ENCODE measurements at regions not wholly inside any gene's neighbourhood (a gene's known extent, or its start where the extent isn't known, plus 50 kb on each side); places are given as distances from the start of the nearest gene placed in this dataset.
A peak's percentile ranks its signal among the peaks of the same experiment; 100 is the strongest.

DNA sequence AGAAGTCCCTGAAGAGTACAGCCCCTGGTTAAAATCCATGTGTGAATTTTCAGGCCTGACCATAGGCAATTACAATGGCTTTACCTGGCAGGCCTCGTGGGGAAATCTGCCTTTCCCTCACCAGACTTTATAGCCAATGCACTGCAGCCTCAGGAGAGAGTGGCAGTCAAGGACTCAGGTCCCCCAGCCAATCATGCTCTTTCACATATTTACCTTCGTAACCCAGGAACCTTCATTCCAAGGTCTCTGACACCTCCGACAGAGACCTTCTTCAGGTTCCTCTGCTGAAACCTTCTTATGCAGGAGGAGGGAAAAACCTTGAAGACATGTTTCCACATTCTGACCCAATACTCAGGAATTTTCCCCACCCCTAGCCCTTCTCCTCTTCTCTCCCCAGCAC, 118.9 kb downstream of the FASLG start:
- no peak for DNase-seq (ENCODE audit: insufficient read length, low spot score)
- FAIRE-seq = no peak
- TF ChIP-seq, protein P1, sequence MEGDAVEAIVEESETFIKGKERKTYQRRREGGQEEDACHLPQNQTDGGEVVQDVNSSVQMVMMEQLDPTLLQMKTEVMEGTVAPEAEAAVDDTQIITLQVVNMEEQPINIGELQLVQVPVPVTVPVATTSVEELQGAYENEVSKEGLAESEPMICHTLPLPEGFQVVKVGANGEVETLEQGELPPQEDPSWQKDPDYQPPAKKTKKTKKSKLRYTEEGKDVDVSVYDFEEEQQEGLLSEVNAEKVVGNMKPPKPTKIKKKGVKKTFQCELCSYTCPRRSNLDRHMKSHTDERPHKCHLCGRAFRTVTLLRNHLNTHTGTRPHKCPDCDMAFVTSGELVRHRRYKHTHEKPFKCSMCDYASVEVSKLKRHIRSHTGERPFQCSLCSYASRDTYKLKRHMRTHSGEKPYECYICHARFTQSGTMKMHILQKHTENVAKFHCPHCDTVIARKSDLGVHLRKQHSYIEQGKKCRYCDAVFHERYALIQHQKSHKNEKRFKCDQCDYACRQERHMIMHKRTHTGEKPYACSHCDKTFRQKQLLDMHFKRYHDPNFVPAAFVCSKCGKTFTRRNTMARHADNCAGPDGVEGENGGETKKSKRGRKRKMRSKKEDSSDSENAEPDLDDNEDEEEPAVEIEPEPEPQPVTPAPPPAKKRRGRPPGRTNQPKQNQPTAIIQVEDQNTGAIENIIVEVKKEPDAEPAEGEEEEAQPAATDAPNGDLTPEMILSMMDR (IDR thresholded peaks at IDR 0.05; ENCODE audit: insufficient read depth, missing control alignments) = no peak

DNA sequence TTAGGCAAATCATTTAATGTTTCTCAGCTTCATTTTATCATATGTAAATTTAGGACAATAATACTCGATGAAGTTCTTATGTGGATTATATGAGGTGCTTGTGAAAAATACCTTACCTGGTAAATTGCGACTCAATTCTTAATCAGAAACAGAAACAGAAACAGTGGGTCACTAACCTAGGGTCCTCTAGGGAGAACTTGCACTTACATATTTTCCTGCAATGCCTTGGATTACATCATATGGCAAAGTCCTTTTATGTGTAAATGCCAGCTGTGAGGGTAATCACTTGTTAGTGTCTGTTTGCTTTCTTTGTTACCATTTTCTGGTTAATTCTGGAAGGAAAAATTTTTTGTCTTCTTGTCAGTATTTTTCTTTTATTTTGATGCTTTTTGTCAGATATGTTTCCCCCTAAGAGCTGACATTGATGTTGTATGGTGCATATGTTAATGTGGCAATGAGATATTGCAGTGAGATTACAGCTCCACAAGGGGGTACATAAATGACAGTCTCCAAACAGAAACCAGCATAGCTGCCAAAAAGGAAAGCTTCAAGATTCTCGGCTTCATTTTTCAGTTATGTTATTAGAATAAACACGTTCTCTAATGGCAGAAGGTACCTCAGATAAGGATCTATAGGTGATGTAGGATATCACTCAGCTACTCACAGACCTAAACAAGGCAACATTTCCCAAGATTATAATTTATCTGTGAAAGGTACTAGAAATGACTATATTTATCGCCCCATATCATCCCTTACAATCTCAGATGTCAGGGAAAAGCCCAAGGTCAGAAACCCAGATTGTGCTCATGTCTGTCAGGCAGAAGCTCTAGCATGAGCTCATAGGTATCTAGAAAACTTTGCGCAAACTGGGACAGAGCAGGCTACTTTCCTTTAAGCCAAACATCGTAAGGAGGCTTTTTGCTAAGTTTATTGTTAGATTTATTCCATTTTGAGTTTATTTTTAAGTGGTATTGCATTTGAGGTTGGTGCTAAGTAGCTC, 119.9 kb downstream of the FASLG start:
- no peak for DNase-seq (ENCODE audit: insufficient read length, low spot score)
- TF ChIP-seq, protein P1 (IDR thresholded peaks at IDR 0.05; ENCODE audit: insufficient read depth, missing control alignments) = peak; percentile 3

GRCh38 chr1:172779491-172779890, 120.6 kb downstream of the FASLG start:
- TF ChIP-seq, protein P1 (IDR thresholded peaks at IDR 0.05; ENCODE audit: insufficient read depth, missing control alignments) = no peak
- DNase-seq (ENCODE audit: insufficient read length, low spot score) (no peak), FAIRE-seq (no peak)

More for the DNA sequence above, 119.9 kb downstream of the FASLG start:
- FAIRE-seq = no peak

- no peak for FAIRE-seq
- DNase-seq (ENCODE audit: insufficient read length, low spot score) = no peak
- TF ChIP-seq, protein P1 (IDR thresholded peaks at IDR 0.05; ENCODE audit: insufficient read depth, missing control alignments) = no peak
These were observed 122.7 kb downstream of the FASLG start for GRCh38 chr1:172781513-172782140.

DNA sequence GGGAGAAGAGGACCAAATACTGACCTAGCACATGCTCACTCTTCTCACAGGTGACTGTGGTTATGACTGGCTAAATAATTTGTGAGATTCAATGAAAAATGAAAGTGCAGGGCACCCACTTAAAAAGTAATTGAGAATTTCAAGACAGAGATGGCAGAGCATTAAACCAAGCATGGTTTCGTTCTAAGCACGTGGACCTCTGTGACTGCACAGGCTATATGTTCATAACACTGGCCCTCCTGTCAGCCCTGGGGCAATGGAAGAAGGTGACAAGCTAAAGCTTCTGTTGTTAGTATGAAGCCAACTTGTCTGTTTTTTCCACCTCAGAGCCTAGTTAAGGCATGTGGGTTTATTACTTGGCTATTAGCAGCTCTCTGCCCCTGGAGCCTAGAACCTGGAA, 130.9 kb downstream of the FASLG start:
- DNase-seq (ENCODE audit: insufficient read length, low spot score) = no peak
- no peak for FAIRE-seq
- TF ChIP-seq, protein P1 (IDR thresholded peaks at IDR 0.05; ENCODE audit: insufficient read depth, missing control alignments) = no peak

DNA sequence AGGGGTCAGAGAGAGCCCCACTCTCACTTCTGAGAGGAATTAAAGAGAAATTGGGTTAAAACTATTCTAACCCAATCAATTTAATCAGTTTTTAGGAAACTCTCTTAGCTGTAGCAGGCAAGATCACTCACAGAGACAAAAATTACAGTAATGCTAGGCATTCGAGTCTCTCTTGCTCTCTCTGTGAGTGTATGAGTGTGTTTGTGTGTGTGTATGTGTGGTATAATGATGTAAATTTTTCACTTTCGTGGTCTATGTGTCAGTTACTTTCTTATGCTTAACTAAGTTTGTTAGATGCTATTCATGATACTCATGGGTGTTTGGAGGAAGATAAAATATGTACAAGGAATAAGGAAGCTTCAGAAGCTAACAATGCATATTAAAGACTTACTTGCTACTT, 131.3 kb downstream of the FASLG start:
- DNase-seq (ENCODE audit: insufficient read length, low spot score) = no peak
- TF ChIP-seq, protein P1 (IDR thresholded peaks at IDR 0.05; ENCODE audit: insufficient read depth, missing control alignments) = no peak
- no peak for FAIRE-seq

Data from D721Med (cell line).